ENCODE measurements at regions not wholly inside any gene's neighbourhood (a gene's known extent, or its start where the extent isn't known, plus 50 kb on each side); places are given as distances from the start of the nearest gene placed in this dataset.

GRCh38 chr16:64459821-64460220, 662.0 kb downstream of the CDH11 start:
- DNase-seq (ENCODE audit: low read depth): no peak

GRCh38 chr16:64459402-64459801, 662.5 kb downstream of the CDH11 start:
- DNase-seq (ENCODE audit: low read depth): no peak

- DNase-seq (ENCODE audit: low read depth): peak; percentile 73
These were observed 666.6 kb downstream of the CDH11 start for GRCh38 chr16:64455275-64455674.

GRCh38 chr16:64453646-64454045, 668.2 kb downstream of the CDH11 start:
- DNase-seq (ENCODE audit: low read depth): no peak

GRCh38 chr16:64452446-64452845, 669.4 kb downstream of the CDH11 start:
- DNase-seq (ENCODE audit: low read depth): no peak

GRCh38 chr16:64450177-64450576, 671.7 kb downstream of the CDH11 start:
- DNase-seq (ENCODE audit: low read depth): no peak

GRCh38 chr16:64449506-64449905, 672.4 kb downstream of the CDH11 start:
- DNase-seq (ENCODE audit: low read depth): no peak

GRCh38 chr16:64445649-64446048, 676.2 kb downstream of the CDH11 start:
- DNase-seq (ENCODE audit: low read depth): no peak

GRCh38 chr16:64445245-64445644, 676.6 kb downstream of the CDH11 start:
- DNase-seq (ENCODE audit: low read depth): no peak

GRCh38 chr16:64440421-64440831, 681.4 kb downstream of the CDH11 start:
- peak; percentile 98 for DNase-seq (ENCODE audit: low read depth)

- no peak for DNase-seq (ENCODE audit: low read depth)
These were observed 681.9 kb downstream of the CDH11 start for GRCh38 chr16:64440005-64440404.

- DNase-seq (ENCODE audit: low read depth): no peak
These were observed 684.0 kb downstream of the CDH11 start for GRCh38 chr16:64437706-64438324.

GRCh38 chr16:64434526-64435069, 687.3 kb downstream of the CDH11 start:
- DNase-seq (ENCODE audit: low read depth): no peak

- peak; percentile 67 for DNase-seq (ENCODE audit: low read depth)
These were observed 693.3 kb downstream of the CDH11 start for GRCh38 chr16:64428463-64429113.

- no peak for DNase-seq (ENCODE audit: low read depth)
These were observed 695.7 kb downstream of the CDH11 start for GRCh38 chr16:64426131-64426666.

- DNase-seq (ENCODE audit: low read depth): no peak
These were observed 696.5 kb downstream of the CDH11 start for GRCh38 chr16:64425381-64425780.

- DNase-seq (ENCODE audit: low read depth): no peak
These were observed 699.6 kb downstream of the CDH11 start for GRCh38 chr16:64422259-64422658.

GRCh38 chr16:64421515-64421914, 700.3 kb downstream of the CDH11 start:
- no peak for DNase-seq (ENCODE audit: low read depth)

- DNase-seq (ENCODE audit: low read depth): no peak
These were observed 702.0 kb downstream of the CDH11 start for GRCh38 chr16:64419832-64420231.

- DNase-seq (ENCODE audit: low read depth): peak; percentile 77
These were observed 704.1 kb downstream of the CDH11 start for GRCh38 chr16:64417711-64418227.

- DNase-seq (ENCODE audit: low read depth): peak; percentile 89
These were observed 705.5 kb downstream of the CDH11 start for GRCh38 chr16:64416216-64417005.

Data from renal cortical epithelial cell (primary cell).